HG03457 (cell line): ENCODE measurements at regions not wholly inside any gene's neighbourhood (a gene's known extent, or its start where the extent isn't known, plus 50 kb on each side); places are given as distances from the start of the nearest gene placed in this dataset.

Experiments used
- ATAC-seq: cut with Tn5 transposase; IDR thresholded peaks from one replicate; pipeline ENCODE4 v1.9.1; 2021; ENCODE audit warnings: moderate number of reproducible peaks; ENCODE audit not compliant: unreplicated experiment

GRCh38 chr3:159634483-159634882, 354.2 kb upstream of the IL12A start:
- no peak for ATAC-seq

- ATAC-seq: no peak
These were observed 353.5 kb upstream of the IL12A start for GRCh38 chr3:159635047-159635641.

GRCh38 chr3:159637883-159638542, 350.6 kb upstream of the IL12A start:
- no peak for ATAC-seq

GRCh38 chr3:159640225-159640624, 348.4 kb upstream of the IL12A start:
- ATAC-seq: no peak

GRCh38 chr3:159643406-159643805, 345.2 kb upstream of the IL12A start:
- no peak for ATAC-seq

GRCh38 chr3:159645874-159646273, 342.8 kb upstream of the IL12A start:
- ATAC-seq: no peak

GRCh38 chr3:159649951-159650350, 338.7 kb upstream of the IL12A start:
- no peak for ATAC-seq

- no peak for ATAC-seq
These were observed 337.9 kb upstream of the IL12A start for GRCh38 chr3:159650726-159651125.

- no peak for ATAC-seq
These were observed 336.2 kb upstream of the IL12A start for GRCh38 chr3:159652452-159652851.

GRCh38 chr3:159654183-159655134, 334.2 kb upstream of the IL12A start:
- ATAC-seq: no peak

GRCh38 chr3:159655202-159655601, 333.4 kb upstream of the IL12A start:
- no peak for ATAC-seq

- no peak for ATAC-seq
These were observed 331.5 kb upstream of the IL12A start for GRCh38 chr3:159657176-159657575.

- no peak for ATAC-seq
These were observed 331.0 kb upstream of the IL12A start for GRCh38 chr3:159657629-159658028.

- ATAC-seq: no peak
These were observed 328.3 kb upstream of the IL12A start for GRCh38 chr3:159660326-159660725.

GRCh38 chr3:159660901-159661300, 327.7 kb upstream of the IL12A start:
- no peak for ATAC-seq

GRCh38 chr3:159662549-159662948, 326.1 kb upstream of the IL12A start:
- ATAC-seq: no peak

GRCh38 chr3:159664006-159664405, 324.6 kb upstream of the IL12A start:
- ATAC-seq: no peak

GRCh38 chr3:159664653-159665052, 324.0 kb upstream of the IL12A start:
- ATAC-seq: no peak

GRCh38 chr3:159667261-159667660, 321.4 kb upstream of the IL12A start:
- no peak for ATAC-seq

GRCh38 chr3:159668461-159668860, 320.2 kb upstream of the IL12A start:
- ATAC-seq: no peak

- no peak for ATAC-seq
These were observed 319.6 kb upstream of the IL12A start for GRCh38 chr3:159668990-159669476.

- no peak for ATAC-seq
These were observed 318.9 kb upstream of the IL12A start for GRCh38 chr3:159669766-159670165.
